CD14-positive monocyte (primary cell): ENCODE measurements at regions not wholly inside any gene's neighbourhood (a gene's known extent, or its start where the extent isn't known, plus 50 kb on each side); places are given as distances from the start of the nearest gene placed in this dataset.
"Not testable (repeated sequence)": the region's sequence is repeated elsewhere in the genome, so short reads cannot be mapped to it uniquely, and the experiment has no call there.

Experiments used
- DNase-seq, 3 donors: peaks; one replicate each; pipeline ENCODE4 v3.0.0-alpha.2; 2011 to 2022
- H2AFZ ChIP-seq: 2 replicates; pipeline ENCODE4 v1.6.0; 2012; ENCODE audit warnings: mild to moderate bottlenecking, low read depth, low read length, inconsistent platforms; ENCODE audit not compliant: insufficient read depth, poor library complexity, severe bottlenecking
- H3K27ac ChIP-seq, 2 donors: 1 replicate in 1 of 2; 2 replicates in 1 of 2; pipeline ENCODE4 v1.5.1; 2012 to 2013; ENCODE audit warnings: low read length in 2 of 2, control low read depth in 1 of 2, inconsistent platforms in 1 of 2, low read depth in 1 of 2, mild to moderate bottlenecking in 1 of 2
- H3K27me3 ChIP-seq, 2 donors: one replicate each; pipeline versions ENCODE4 v1.6.0 to v1.6.1; 2011 to 2013; ENCODE audit warnings: low read length in 2 of 2; ENCODE audit not compliant: control insufficient read depth in 2 of 2, insufficient read depth in 2 of 2
- H3K36me3 ChIP-seq, 2 donors: replicated peaks in 1 of 2; 1 replicate in 1 of 2; 2 replicates in 1 of 2; pipeline versions ENCODE4 v1.5.1 to v1.6.1; 2012 to 2013; ENCODE audit warnings: low read length in 2 of 2, control low read depth in 1 of 2, inconsistent platforms in 1 of 2, mild to moderate bottlenecking in 1 of 2; ENCODE audit not compliant: insufficient read depth in 2 of 2, control insufficient read depth in 1 of 2
- H3K4me1 ChIP-seq, 2 donors: 1 replicate in 1 of 2; 2 replicates in 1 of 2; pipeline versions ENCODE4 v1.5.1 to v1.6.1; 2012 to 2013; ENCODE audit warnings: low read length in 2 of 2, control low read depth in 1 of 2, inconsistent platforms in 1 of 2, mild to moderate bottlenecking in 1 of 2, moderate library complexity in 1 of 2; ENCODE audit not compliant: insufficient read depth in 2 of 2, control insufficient read depth in 1 of 2
- H3K4me2 ChIP-seq: replicated peaks from 2 replicates; pipeline ENCODE3; 2012; ENCODE audit warnings: low read length, moderate library complexity, mild to moderate bottlenecking; ENCODE audit not compliant: poor library complexity, severe bottlenecking; ENCODE audit errors: extremely low read depth
- H3K4me3 ChIP-seq, 3 experiments: fragments of 200-600 bp in 1 of 3; sonication (generic) in 1 of 3; replicated peaks in 1 of 3; 1 replicate in 2 of 3; 2 replicates in 1 of 3; pipeline ENCODE4 v1.5.1; 2011 to 2013; ENCODE audit warnings: low read length in 3 of 3, mild to moderate bottlenecking in 3 of 3, control low read depth in 2 of 3, low read depth in 2 of 3, inconsistent platforms in 1 of 3, moderate library complexity in 1 of 3
- H3K79me2 ChIP-seq: 2 replicates; pipeline ENCODE4 v1.6.0; 2012; ENCODE audit warnings: mild to moderate bottlenecking, control low read depth, inconsistent platforms, low read length, moderate library complexity; ENCODE audit not compliant: insufficient read depth
- H3K9ac ChIP-seq: 2 replicates; pipeline ENCODE4 v1.6.0; 2017; ENCODE audit warnings: low read length, mild to moderate bottlenecking; ENCODE audit not compliant: insufficient read depth, poor library complexity, severe bottlenecking
- H3K9me3 ChIP-seq, 2 donors: replicated peaks in 1 of 2; 1 replicate in 1 of 2; 2 replicates in 1 of 2; pipeline versions ENCODE4 v1.5.1 to v1.6.1; 2012 to 2013; ENCODE audit warnings: low read length in 2 of 2, control low read depth in 1 of 2; ENCODE audit not compliant: control insufficient read depth in 1 of 2, insufficient read depth in 1 of 2
- H4K20me1 ChIP-seq: 2 replicates; pipeline ENCODE4 v1.6.0; 2012; ENCODE audit warnings: mild to moderate bottlenecking, low read length, control low read depth, moderate library complexity; ENCODE audit not compliant: insufficient read depth
- H3K27ac Mint-ChIP-seq, 7 donors: one replicate each; pipeline ENCODE4 v1.8.0; 2020; ENCODE audit warnings: mild to moderate bottlenecking in 7 of 7, mixed read lengths in 7 of 7, moderate library complexity in 6 of 7, inconsistent platforms in 2 of 7
- H3K27me3 Mint-ChIP-seq, 3 donors: one replicate each; pipeline ENCODE4 v1.8.0; 2021 to 2022; ENCODE audit warnings: low read depth in 3 of 3, mild to moderate bottlenecking in 3 of 3, mixed read lengths in 3 of 3, moderate library complexity in 3 of 3, inconsistent platforms in 1 of 3
- H3K36me3 Mint-ChIP-seq, 2 donors: one replicate each; pipeline ENCODE4 v1.8.0; 2020; ENCODE audit warnings: mixed read lengths in 2 of 2, inconsistent platforms in 1 of 2, mild to moderate bottlenecking in 1 of 2
- H3K4me1 Mint-ChIP-seq: one replicate; pipeline ENCODE4 v1.8.0; 2020; ENCODE audit warnings: mild to moderate bottlenecking, mixed read lengths
- H3K4me3 Mint-ChIP-seq, 2 donors: one replicate each; pipeline ENCODE4 v1.8.0; 2020; ENCODE audit warnings: mild to moderate bottlenecking in 2 of 2, mixed read lengths in 2 of 2, moderate library complexity in 1 of 2
- H3K9me3 Mint-ChIP-seq, 7 donors: one replicate each; pipeline ENCODE4 v1.8.0; 2020 to 2022; ENCODE audit warnings: mixed read lengths in 7 of 7, mild to moderate bottlenecking in 6 of 7, moderate library complexity in 6 of 7, inconsistent platforms in 2 of 7
- CTCF ChIP-seq: fragments of 200-600 bp; IDR thresholded peaks from one replicate; pipeline ENCODE4 v1.8.0; 2022; ENCODE audit warnings: antibody characterized with exemption, mild to moderate bottlenecking
- WGBS: methylation state at CpG from one replicate; pipeline ENCODE4 v1.1.5; 2013; ENCODE audit warnings: missing lambda C conversion rate; ENCODE audit not compliant: insufficient coverage; 5-methylcytosine and 5-hydroxymethylcytosine counted together
- intact Hi-C, 2 donors: fragments of 100-400 bp; cut with micrococcal nuclease; formaldehyde crosslinking; loops; one replicate each; pipeline versions ENCODE4 v1.15.0 to v1.15.1; 2023

GRCh38 chr21:17119466-17120297, 393.2 kb upstream of the CXADR start:
- TF ChIP-seq CTCF = no peak
- H3K4me1 ChIP-seq = no peaks in the 10 kb centered on the region
- no peaks in the 10 kb centered on the region for H4K20me1 ChIP-seq
- H3K27ac Mint-ChIP-seq = no peak overlapping the region
- no peak overlapping the region for H2AFZ ChIP-seq
- H3K9me3 ChIP-seq = peaks cover 0 to 10% of the 10 kb centered on the region in 2 donors
- H3K9me3 Mint-ChIP-seq = peaks cover 2 to 24% (median 10%) of the 10 kb centered on the region in 7 donors
- no peak overlapping the region for H3K4me3 ChIP-seq
- H3K4me2 ChIP-seq = no peak overlapping the region
- H3K79me2 ChIP-seq = no peaks in the 10 kb centered on the region
- H3K36me3 ChIP-seq = no peaks in the 10 kb centered on the region
- no peaks in the 10 kb centered on the region for H3K27me3 ChIP-seq
- DNase-seq = no peak
- no peak overlapping the region for H3K27ac ChIP-seq
- H3K9ac ChIP-seq = no peak overlapping the region
- H3K36me3 Mint-ChIP-seq = no peaks in the 10 kb centered on the region
- no peaks in the 10 kb centered on the region for H3K4me1 Mint-ChIP-seq
- peaks cover 0 to 2% (median 2%) of the 10 kb centered on the region in 3 donors for H3K27me3 Mint-ChIP-seq
- 83% methylated on average over 4 of the region's 9 CpGs for WGBS
- intact Hi-C loops = no loop called here
- H3K4me3 Mint-ChIP-seq = no peak overlapping the region

GRCh38 chr21:17127395-17127794, 385.4 kb upstream of the CXADR start:
- H3K36me3 Mint-ChIP-seq, H3K4me3 ChIP-seq, H3K4me2 ChIP-seq, H3K4me1 ChIP-seq, H3K27me3 ChIP-seq, H3K4me3 Mint-ChIP-seq, intact Hi-C loops, H3K27ac ChIP-seq, H3K9ac ChIP-seq, H3K79me2 ChIP-seq, H3K4me1 Mint-ChIP-seq, H3K27me3 Mint-ChIP-seq, H3K36me3 ChIP-seq, H2AFZ ChIP-seq, H3K27ac Mint-ChIP-seq, DNase-seq, H4K20me1 ChIP-seq: not testable (repeated sequence)
- WGBS = no CpG with 5 or more reads among the region's 2 CpGs
- H3K9me3 ChIP-seq = peaks cover 15 to 23% of the 10 kb centered on the region in 2 donors
- peaks cover 0 to 18% (median 4%) of the 10 kb centered on the region in 7 donors for H3K9me3 Mint-ChIP-seq
